ENCODE measurements at regions not wholly inside any gene's neighbourhood (a gene's known extent, or its start where the extent isn't known, plus 50 kb on each side); places are given as distances from the start of the nearest gene placed in this dataset.

DNA sequence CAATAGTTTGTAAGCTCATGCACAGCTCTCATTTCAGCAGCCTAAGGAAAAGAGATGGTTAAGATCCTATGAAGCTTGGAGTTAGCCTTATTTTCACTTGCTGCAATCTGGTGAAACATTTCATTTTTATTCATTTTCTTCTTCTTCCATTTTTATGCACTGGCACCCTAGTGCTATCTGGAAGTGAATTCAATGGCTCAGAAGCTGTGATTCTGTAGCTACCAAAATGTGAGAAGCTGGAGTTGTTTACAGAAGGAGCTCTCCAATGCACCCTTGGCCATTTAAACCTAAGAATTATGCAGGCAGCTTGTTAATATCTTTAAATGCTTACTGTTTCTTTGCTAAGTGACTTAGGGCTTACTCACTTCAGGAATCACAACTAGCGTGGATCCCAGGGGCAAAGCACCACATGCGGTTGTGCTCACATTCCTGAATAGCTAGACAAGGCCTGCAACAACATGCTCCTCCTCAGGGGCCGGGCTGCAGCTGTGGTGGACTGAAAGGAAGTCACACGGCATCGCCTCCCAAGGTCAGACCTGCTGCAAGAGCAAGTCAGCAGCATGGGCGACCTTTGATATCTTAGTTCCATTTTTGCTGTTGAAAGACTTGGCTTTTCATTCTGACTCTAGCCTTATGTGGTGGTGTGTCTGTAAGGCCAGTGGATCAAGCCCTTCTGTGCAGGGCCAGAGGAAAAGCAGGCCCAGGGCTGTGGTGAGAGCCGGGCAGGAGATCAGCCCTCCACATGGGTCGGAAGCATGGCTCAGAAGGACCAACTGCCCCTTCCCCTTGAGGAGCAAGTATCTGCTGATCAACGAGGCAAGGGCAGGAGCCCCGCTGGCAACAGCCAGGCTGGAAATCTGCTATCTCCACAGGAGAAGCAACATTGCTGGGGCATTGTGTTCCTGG lies 91.9 kb upstream of the MBL2 start:
- no peak for DNase-seq

DNA sequence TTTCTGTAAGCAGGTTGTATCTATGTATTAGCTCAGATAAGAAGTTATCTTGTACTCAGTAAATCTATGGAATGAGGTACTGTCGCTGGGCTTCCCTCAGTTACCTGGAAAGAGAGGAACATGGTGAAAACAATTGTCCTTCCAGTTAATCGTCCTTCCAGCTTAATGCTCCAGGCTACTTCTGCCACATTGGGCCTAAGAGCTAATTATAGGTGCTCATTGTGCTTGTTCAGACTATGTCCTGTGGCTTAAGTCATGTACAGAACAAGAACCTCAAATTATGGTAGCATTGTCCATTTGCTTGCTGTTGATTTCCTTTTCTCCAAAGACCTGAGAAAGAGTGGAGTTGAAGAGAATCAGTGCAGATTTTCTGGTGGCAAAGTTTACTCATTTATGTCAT lies 86.1 kb upstream of the MBL2 start:
- no peak for DNase-seq

DNA sequence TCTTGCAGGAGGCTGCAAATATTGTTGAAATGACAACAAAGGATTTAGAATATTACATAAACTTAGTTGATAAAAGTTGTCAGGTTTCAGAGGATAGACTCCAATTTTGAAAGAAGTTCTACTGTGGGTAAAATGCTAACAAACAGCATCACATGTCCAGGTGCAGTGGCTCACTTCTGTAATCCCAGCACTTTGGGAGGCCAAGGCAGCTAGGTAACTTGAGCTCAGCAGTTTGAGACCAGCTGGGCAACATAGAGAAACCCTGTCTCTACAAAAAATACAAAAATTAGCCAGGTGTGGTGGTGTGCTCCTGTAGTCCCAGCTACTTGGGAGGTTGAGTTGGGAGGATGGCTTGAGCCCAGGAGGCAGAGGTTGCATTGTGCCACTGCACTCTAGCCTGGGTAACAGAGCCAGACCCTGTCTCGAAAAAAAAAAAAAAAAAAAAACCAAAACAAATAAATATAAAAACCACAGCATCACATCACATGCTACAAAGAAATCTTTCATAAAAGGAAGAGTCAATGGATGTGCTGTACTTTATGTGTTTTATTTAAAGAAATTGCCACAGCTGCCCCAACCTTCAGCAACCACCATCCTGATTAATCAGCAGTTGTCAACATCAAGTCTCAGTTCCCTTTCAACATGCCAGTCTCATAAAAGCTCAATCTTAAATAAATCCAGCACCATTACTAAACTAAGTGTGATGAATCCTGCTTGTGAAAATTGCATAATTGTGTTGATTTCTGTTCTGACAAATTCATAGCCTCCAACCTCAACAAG lies 83.2 kb upstream of the MBL2 start:
- no peak for DNase-seq

DNA sequence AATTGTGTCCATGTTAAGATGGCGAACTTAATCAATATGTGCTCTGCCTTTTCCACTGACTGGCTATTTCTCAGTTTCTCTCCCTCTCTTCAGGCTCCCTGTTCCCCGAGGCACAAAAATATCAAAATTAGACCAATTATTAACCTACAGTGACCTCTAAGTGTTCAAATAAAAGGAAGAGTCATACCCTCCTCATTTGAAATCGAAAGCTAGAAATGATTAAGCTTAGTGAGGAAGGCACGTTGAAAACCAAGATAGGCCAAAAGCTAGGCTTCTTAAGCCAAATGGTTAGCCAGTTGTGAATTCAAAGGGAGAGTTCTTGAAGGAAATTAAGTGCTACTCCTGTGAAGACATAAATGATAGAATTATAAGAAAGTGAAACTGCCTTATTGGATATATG lies 81.1 kb upstream of the MBL2 start:
- no peak for DNase-seq

DNA sequence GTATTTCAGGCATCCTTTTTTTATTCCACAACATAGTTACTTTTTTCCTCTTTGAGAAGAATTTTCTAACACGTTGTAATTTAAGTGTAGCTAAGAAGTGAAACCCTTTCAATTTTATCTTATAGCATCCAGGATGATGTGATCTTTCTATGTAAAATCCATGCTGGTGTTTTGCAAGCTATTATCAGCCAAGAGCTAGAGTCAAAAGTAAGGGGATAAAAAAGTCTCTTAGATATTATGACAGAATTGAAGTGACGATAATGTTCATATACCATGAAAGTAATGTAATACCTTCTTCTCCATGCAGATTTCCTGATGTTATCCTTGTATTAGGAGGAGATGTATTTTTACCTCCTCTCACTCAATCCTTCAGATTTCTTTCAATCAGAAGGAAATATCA lies 64.2 kb upstream of the MBL2 start:
- no peak for DNase-seq

Data from stimulated activated naive CD4-positive, alpha-beta T cell (primary cell).